Psoas muscle (tissue), 7 donors: ENCODE measurements at regions not wholly inside any gene's neighbourhood (a gene's known extent, or its start where the extent isn't known, plus 50 kb on each side); places are given as distances from the start of the nearest gene placed in this dataset.

Experiments
- ATAC-seq, 4 donors: fragments of 200-7000 bp; cut with Tn5 transposase; one replicate each; pipeline ENCODE4 v1.9.1; 2020; ENCODE audit warnings: moderate library complexity in 3 of 4, mild to moderate bottlenecking in 2 of 4
- DNase-seq, 2 donors: peaks; one replicate each; pipeline ENCODE4 v3.0.0-alpha.2; 2020
- H3K27ac ChIP-seq: fragments of 200-600 bp; one replicate; pipeline ENCODE4 v1.8.0; 2022
- H3K27me3 ChIP-seq, 3 donors: fragments of 200-600 bp in 1 of 3; one replicate each; pipeline versions ENCODE4 v1.6.1 to v1.8.0; 2013 to 2022; ENCODE audit warnings: low read length in 2 of 3, mild to moderate bottlenecking in 2 of 3, moderate library complexity in 1 of 3; ENCODE audit not compliant: insufficient read depth in 3 of 3
- H3K36me3 ChIP-seq, 2 donors: fragments of 200-600 bp in 1 of 2; one replicate each; pipeline versions ENCODE4 v1.6.1 to v1.8.0; 2013 to 2022; ENCODE audit warnings: low read depth in 1 of 2, mild to moderate bottlenecking in 1 of 2, moderate library complexity in 1 of 2; ENCODE audit not compliant: insufficient read depth in 1 of 2
- H3K4me1 ChIP-seq: fragments of 200-600 bp; one replicate; pipeline ENCODE4 v1.8.0; 2022
- H3K4me3 ChIP-seq: fragments of 200-600 bp; one replicate; pipeline ENCODE4 v1.8.0; 2022; ENCODE audit warnings: mild to moderate bottlenecking
- H3K9me3 ChIP-seq: fragments of 200-600 bp; one replicate; pipeline ENCODE4 v1.8.0; 2022
- CTCF ChIP-seq: fragments of 200-600 bp; IDR thresholded peaks from one replicate; pipeline ENCODE4 v1.8.0; 2022; ENCODE audit warnings: antibody characterized with exemption
- WGBS, 3 donors: extraction: QIAGEN DNeasy Blood & Tissue Kit; methylation state at CpG; one replicate each; pipeline versions ENCODE4 v1.1.6 to v1.1.7; 2013; 5-methylcytosine and 5-hydroxymethylcytosine counted together
- intact Hi-C, 2 donors: fragments of 100-400 bp; cut with DNase I; formaldehyde crosslinking; loops; one replicate each; pipeline versions ENCODE4 v1.11.0 to v1.14.2; 2022
- donor health status: healthy with polysubstance abuse.
- donor health status: DM: no; HTN: no; CAD: no; lungs with moderate emphysema.
- donor health status: Bipolar disorder and iron deficiency.
- donor health status: healthy.
- donor health status: DM: yes; HTN: yes; CAD: no.
- donor health status: DM: no; HTN: no; CAD: no.
- donor health status: DM: yes; HTN: yes; CAD: no.

GRCh38 chr9:27853529-27853928 is 280.2 kb upstream of the C9orf72 start:
- Histone ChIP-seq H3K4me1 (no peaks in the 10 kb centered on the region), H3K27ac (no peak overlapping the region), H3K27me3 (no peaks in the 10 kb centered on the region), H3K9me3 (no peaks in the 10 kb centered on the region), H3K36me3 (no peaks in the 10 kb centered on the region), H3K4me3 (no peak overlapping the region)
- intact Hi-C loops: no loop called here
- ATAC-seq (no peak), DNase-seq (no peak)
- no peak for TF ChIP-seq CTCF
- 40 to 64% (median 45%) methylated on average over 6 of the region's 6 CpGs for WGBS, 3 donors

DNA sequence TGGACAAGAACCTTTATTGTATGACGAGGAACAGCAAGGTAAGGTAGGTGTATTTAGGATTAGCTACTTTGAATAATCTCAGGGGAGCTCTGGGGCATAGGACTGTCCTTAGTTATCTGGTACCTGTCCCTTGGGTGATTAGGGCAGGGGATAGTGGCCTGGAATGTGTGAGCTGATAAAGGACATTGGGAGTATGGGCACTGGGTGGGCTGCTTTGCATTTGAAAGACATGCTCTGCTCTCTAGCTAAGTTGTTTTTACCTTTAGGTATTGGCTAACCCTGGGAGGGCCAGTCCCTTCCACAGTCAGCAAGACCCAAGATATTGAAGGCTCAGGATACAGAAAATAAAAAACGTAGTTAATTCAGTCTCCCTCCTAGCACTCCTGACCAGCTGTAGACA is 282.8 kb upstream of the C9orf72 start:
- no peak overlapping the region for H3K4me3 ChIP-seq
- TF ChIP-seq CTCF: no peak
- DNase-seq (no peak), ATAC-seq (no peak)
- WGBS, 3 donors: 66 to 81% (median 68%) methylated on average over 2 of the region's 2 CpGs
- H3K27ac ChIP-seq: no peak overlapping the region
- H3K36me3 ChIP-seq: no peaks in the 10 kb centered on the region
- intact Hi-C loops: no loop called here
- no peaks in the 10 kb centered on the region for H3K9me3 ChIP-seq
- H3K4me1 ChIP-seq: no peaks in the 10 kb centered on the region
- H3K27me3 ChIP-seq: no peaks in the 10 kb centered on the region

DNA sequence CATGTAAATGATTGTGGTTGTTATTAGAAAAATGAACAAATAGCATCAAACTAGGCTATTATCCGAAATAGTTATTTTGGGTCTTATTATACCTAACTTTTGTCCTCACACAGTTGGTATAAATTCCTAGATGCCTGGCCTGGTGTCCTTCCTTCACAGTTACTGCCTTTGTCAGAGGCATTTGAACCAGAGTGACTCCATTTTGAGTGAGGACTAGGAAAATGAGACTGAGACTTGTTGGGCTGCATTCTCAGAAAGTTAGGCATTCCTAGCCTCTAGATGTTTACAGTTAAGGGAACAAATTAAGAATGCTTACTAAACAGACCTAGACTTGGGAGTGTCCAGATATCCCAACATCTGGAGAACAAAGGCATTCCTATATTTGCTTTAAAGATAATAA is 283.5 kb upstream of the C9orf72 start:
- ATAC-seq (no peak), DNase-seq (no peak)
- no peak for TF ChIP-seq CTCF
- Histone ChIP-seq H3K4me1 (no peaks in the 10 kb centered on the region), H3K4me3 (no peak overlapping the region), H3K27me3 (no peaks in the 10 kb centered on the region), H3K27ac (no peak overlapping the region), H3K9me3 (no peaks in the 10 kb centered on the region), H3K36me3 (no peaks in the 10 kb centered on the region)
- intact Hi-C loops: no loop called here
- WGBS, 3 donors: 76 to 91% (median 91%) methylated on average over 1 of the region's 1 CpG

DNA sequence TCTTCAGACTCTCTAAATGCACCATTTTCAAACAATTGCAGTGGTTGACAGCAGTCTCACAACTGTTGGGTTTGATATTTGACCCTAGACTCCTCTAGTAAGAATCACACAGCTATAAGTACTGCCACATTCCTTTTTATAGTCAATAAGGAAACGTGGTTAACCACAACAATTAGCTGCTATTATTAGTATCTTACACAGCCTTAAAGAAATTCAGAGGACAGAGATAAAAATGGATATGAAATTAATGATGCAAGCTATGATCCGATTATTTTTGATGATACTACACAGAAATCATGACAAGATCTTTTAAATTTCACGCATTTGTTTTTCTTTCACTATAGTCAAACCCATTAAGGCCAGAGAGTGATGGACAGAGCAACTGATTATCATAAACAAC is 288.6 kb upstream of the C9orf72 start:
- intact Hi-C loops: no loop called here
- no peak overlapping the region for H3K4me3 ChIP-seq
- no peaks in the 10 kb centered on the region for H3K36me3 ChIP-seq
- no peaks in the 10 kb centered on the region for H3K4me1 ChIP-seq
- H3K27ac ChIP-seq: no peak overlapping the region
- DNase-seq: no peak
- no peak for TF ChIP-seq CTCF
- no peaks in the 10 kb centered on the region for H3K9me3 ChIP-seq
- ATAC-seq: no peak
- H3K27me3 ChIP-seq: no peaks in the 10 kb centered on the region
- WGBS, 3 donors: 56 to 60% (median 60%) methylated on average over 3 of the region's 3 CpGs

GRCh38 chr9:27864644-27865438 is 291.6 kb upstream of the C9orf72 start:
- Histone ChIP-seq H3K9me3 (no peaks in the 10 kb centered on the region), H3K4me3 (no peak overlapping the region), H3K36me3 (no peaks in the 10 kb centered on the region), H3K27me3 (no peaks in the 10 kb centered on the region), H3K4me1 (no peaks in the 10 kb centered on the region), H3K27ac (no peak overlapping the region)
- WGBS, 3 donors: 19 to 24% (median 19%) methylated on average over 7 of the region's 7 CpGs
- TF ChIP-seq CTCF: no peak
- ATAC-seq (peak in 1 of 4 donors; percentile 33), DNase-seq (no peak)
- intact Hi-C loops: no loop called here
